ENCODE measurements at regions not wholly inside any gene's neighbourhood (a gene's known extent, or its start where the extent isn't known, plus 50 kb on each side); places are given as distances from the start of the nearest gene placed in this dataset.

GRCh38 chr11:10632483-10632882 is 61.1 kb downstream of the IRAG1 start (continued):
- TF ChIP-seq CHD7 (IDR thresholded peaks at IDR 0.05; ENCODE audit: insufficient replicate concordance, low read length) (no peak), MAFK (IDR thresholded peaks at IDR 0.05; ENCODE audit: low read depth, low read length) (no peak), SIN3A (conservative IDR thresholded peaks at IDR 0.05 in 1 of 2, IDR thresholded peaks at IDR 0.05 in 1 of 2; ENCODE audit: low read depth in 1 of 2, low read length in 2 of 2) (no peak), CEBPB (IDR thresholded peaks at IDR 0.05; ENCODE audit: low read depth, low read length) (no peak), TBP (IDR thresholded peaks at IDR 0.05; ENCODE audit: low read depth, low read length) (no peak), POLR2AphosphoS5 (IDR thresholded peaks at IDR 0.05; ENCODE audit: low read depth, low read length) (no peak), BACH1 (IDR thresholded peaks at IDR 0.05; ENCODE audit: low read length) (no peak)

All from H1 (cell line).